B cell (primary cell): ENCODE measurements at regions not wholly inside any gene's neighbourhood (a gene's known extent, or its start where the extent isn't known, plus 50 kb on each side); places are given as distances from the start of the nearest gene placed in this dataset.

Experiments used
- ATAC-seq: fragments of 200-7000 bp; cut with Tn5 transposase; one replicate; pipeline ENCODE4 v1.10.0; 2021; ENCODE audit warnings: low read depth, mild to moderate bottlenecking, moderate number of reproducible peaks, moderate library complexity
- CTCF ChIA-PET: fragments of 350-600 bp; sonication (Branson Sonifier 250); formaldehyde crosslinking; loops from one replicate; lab custom pipeline; 2021; ENCODE audit warnings: antibody characterized with exemption, inconsistent platforms; lab: Charles Lee
- POLR2A ChIA-PET: fragments of 350-600 bp; sonication (Branson Sonifier 250); formaldehyde crosslinking; loops from one replicate; lab custom pipeline; 2021; ENCODE audit warnings: antibody characterized with exemption; lab: Charles Lee
- DNase-seq: peaks from one replicate; pipeline ENCODE4 v3.0.0; 2013
- H2AFZ ChIP-seq: 2 replicates; pipeline ENCODE4 v1.6.1; 2012; ENCODE audit warnings: mild to moderate bottlenecking, low read depth, low read length; ENCODE audit not compliant: insufficient read depth, poor library complexity, severe bottlenecking
- H3K27ac ChIP-seq, 2 donors: 1 replicate in 1 of 2; 2 replicates in 1 of 2; pipeline ENCODE4 v1.5.1; 2012 to 2013; ENCODE audit warnings: low read length in 2 of 2, mild to moderate bottlenecking in 2 of 2, moderate library complexity in 1 of 2
- H3K27me3 ChIP-seq, 4 experiments: fragments of 200-600 bp in 1 of 4; sonication (generic) in 1 of 4; replicated peaks in 1 of 4; 1 replicate in 2 of 4; 2 replicates in 2 of 4; pipeline versions ENCODE4 v1.6.1 to v1.7.0; 2013 to 2016; ENCODE audit warnings: low read length in 3 of 4, mild to moderate bottlenecking in 2 of 4, mixed read lengths in 1 of 4, moderate library complexity in 1 of 4; ENCODE audit not compliant: insufficient read depth in 4 of 4, control insufficient read depth in 3 of 4; ENCODE audit errors: control extremely low read depth in 1 of 4
- H3K36me3 ChIP-seq, 2 experiments: replicated peaks in 1 of 2; 1 replicate in 1 of 2; 2 replicates in 1 of 2; pipeline versions ENCODE4 v1.6.1 to v1.7.1; 2013; ENCODE audit warnings: low read length in 1 of 2; ENCODE audit not compliant: insufficient read depth in 2 of 2, control insufficient read depth in 1 of 2; ENCODE audit errors: control extremely low read depth in 1 of 2, extremely low read depth in 1 of 2
- H3K4me1 ChIP-seq, 2 donors: fragments of 200-600 bp in 1 of 2; sonication (generic) in 1 of 2; 1 replicate in 1 of 2; 2 replicates in 1 of 2; pipeline versions ENCODE4 v1.5.1 to v1.6.1; 2013 to 2017; ENCODE audit warnings: low read length in 2 of 2; ENCODE audit not compliant: control insufficient read depth in 2 of 2, insufficient read depth in 2 of 2
- H3K4me2 ChIP-seq: replicated peaks from 2 replicates; pipeline ENCODE3; 2012; ENCODE audit warnings: mild to moderate bottlenecking, low read depth, low read length; ENCODE audit not compliant: poor library complexity, severe bottlenecking
- H3K4me3 ChIP-seq, 5 experiments: fragments of 200-600 bp in 1 of 5; sonication (generic) in 1 of 5; 1 replicate in 3 of 5; 2 replicates in 2 of 5; pipeline versions ENCODE4 v1.5.1 to v1.7.0; 2011 to 2016; ENCODE audit warnings: low read length in 4 of 5, mild to moderate bottlenecking in 4 of 5, low read depth in 2 of 5, control low read depth in 1 of 5, moderate library complexity in 1 of 5; ENCODE audit not compliant: insufficient read depth in 1 of 5; ENCODE audit errors: control extremely low read depth in 1 of 5, extremely low read depth in 1 of 5
- H3K79me2 ChIP-seq: fragments of 200-600 bp; sonication (generic); one replicate; pipeline ENCODE4 v1.6.0; 2016; ENCODE audit warnings: low read length; ENCODE audit not compliant: control insufficient read depth, insufficient read depth
- H3K9ac ChIP-seq: fragments of 200-600 bp; sonication (generic); 2 replicates; pipeline ENCODE4 v1.6.1; 2017; ENCODE audit warnings: mild to moderate bottlenecking, low read length, moderate library complexity
- H3K9me3 ChIP-seq, 3 donors: one replicate each; pipeline versions ENCODE4 v1.6.1 to v1.7.1; 2013; ENCODE audit warnings: low read length in 2 of 3; ENCODE audit not compliant: control insufficient read depth in 2 of 3, insufficient read depth in 1 of 3; ENCODE audit errors: control extremely low read depth in 1 of 3
- H4K20me1 ChIP-seq: 2 replicates; pipeline ENCODE4 v1.6.0; 2012; ENCODE audit warnings: mild to moderate bottlenecking, low read length; ENCODE audit not compliant: insufficient read depth, control insufficient read depth, poor library complexity, severe bottlenecking
- H3K27ac Mint-ChIP-seq: one replicate; pipeline ENCODE4 v1.8.0; 2021; ENCODE audit warnings: mixed read lengths
- H3K27me3 Mint-ChIP-seq: one replicate; pipeline ENCODE4 v1.8.0; 2021; ENCODE audit warnings: mixed read lengths
- H3K4me1 Mint-ChIP-seq: one replicate; pipeline ENCODE4 v1.8.0; 2021; ENCODE audit warnings: mixed read lengths
- H3K4me3 Mint-ChIP-seq: one replicate; pipeline ENCODE4 v1.8.0; 2021; ENCODE audit warnings: mixed read lengths
- H3K9me3 Mint-ChIP-seq: one replicate; pipeline ENCODE4 v1.8.0; 2022; ENCODE audit warnings: mixed read lengths; ENCODE audit not compliant: insufficient read depth
- EZH2 ChIP-seq: IDR thresholded peaks from 2 replicates; pipeline ENCODE4 v1.6.1; 2012; ENCODE audit warnings: borderline replicate concordance, low read depth, mild to moderate bottlenecking, moderate library complexity, low read length; ENCODE audit not compliant: insufficient read depth, poor library complexity, severe bottlenecking
- WGBS: methylation state at CpG from one replicate; pipeline ENCODE4 v1.1.5; 2013; ENCODE audit warnings: missing lambda C conversion rate; ENCODE audit not compliant: insufficient coverage; 5-methylcytosine and 5-hydroxymethylcytosine counted together
- intact Hi-C: fragments of 100-400 bp; cut with micrococcal nuclease; formaldehyde crosslinking; loops from one replicate; pipeline ENCODE4 v1.10.0; 2022
- TF ChIP-seq, protein P1 (sequence below): fragments of 200-600 bp; IDR thresholded peaks from one replicate; pipeline ENCODE4 v1.8.0; 2022; ENCODE audit warnings: antibody characterized with exemption, mild to moderate bottlenecking

DNA sequence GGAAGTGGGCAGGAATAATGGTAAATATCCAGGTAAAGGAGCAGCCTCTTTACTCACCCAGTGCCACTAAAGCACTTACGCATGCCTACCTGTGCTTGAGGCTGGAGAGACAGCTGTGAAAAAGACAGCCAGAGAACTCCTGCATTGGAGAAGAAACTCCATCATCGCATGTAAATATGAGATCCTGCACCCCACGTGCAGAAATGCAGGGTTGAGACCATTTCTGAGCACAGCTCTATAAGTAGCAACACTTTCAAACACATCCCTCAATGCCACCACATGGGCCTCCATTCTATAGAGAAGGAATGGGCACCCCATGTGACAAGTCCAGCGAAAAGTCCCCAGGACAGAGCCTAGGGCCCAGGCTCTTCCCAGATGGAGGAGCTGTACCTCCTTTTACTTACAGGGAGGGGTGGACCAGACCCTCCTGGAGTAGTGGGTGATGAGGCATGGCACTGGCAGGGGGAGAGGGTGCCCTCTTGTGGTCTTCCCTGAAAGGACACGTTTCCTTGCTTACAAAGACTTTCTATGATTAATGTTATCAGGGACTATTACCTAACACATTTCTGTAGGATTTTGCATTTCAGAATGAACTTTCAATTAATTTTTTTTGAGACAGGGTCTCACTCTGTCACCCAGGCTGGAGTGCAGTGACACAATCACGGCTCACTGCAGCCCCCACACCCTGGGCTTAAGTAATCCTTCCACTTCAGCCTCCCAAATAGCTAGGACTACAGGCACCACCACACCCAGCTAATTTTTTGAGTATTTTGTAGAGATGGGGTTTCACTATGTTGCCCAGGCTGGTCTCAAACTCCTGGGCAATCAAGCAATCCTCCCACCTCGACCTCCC is 55.3 kb upstream of the IL17B start:
- Histone ChIP-seq H4K20me1 (no peaks in the 10 kb centered on the region), H2AFZ (no peak overlapping the region), H3K9me3 (peaks cover 0 to 29% (median 10%) of the 10 kb centered on the region in 3 donors), H3K4me1 (no peaks in the 10 kb centered on the region), H3K9ac (no peak overlapping the region), H3K27me3 (no peaks in the 10 kb centered on the region), H3K79me2 (no peaks in the 10 kb centered on the region), H3K4me3 (no peak overlapping the region), H3K36me3 (no peaks in the 10 kb centered on the region), H3K4me2 (no peak overlapping the region), H3K27ac (no peak overlapping the region)
- H3K4me3 Mint-ChIP-seq = no peak overlapping the region
- H3K27me3 Mint-ChIP-seq = peaks cover 23% of the 10 kb centered on the region
- no peak for ATAC-seq
- H3K4me1 Mint-ChIP-seq = no peaks in the 10 kb centered on the region
- H3K27ac Mint-ChIP-seq = no peak overlapping the region
- POLR2A ChIA-PET = no interaction called here
- CTCF ChIA-PET = interaction anchor here (0.6 to 1.5 kb wide), 3 partner anchors 11 to 119 kb away, joined by 3 to 6 read pairs (median 3); no protein-coding TSS in a partner anchor
- no peak for TF ChIP-seq EZH2
- TF ChIP-seq, protein P1, sequence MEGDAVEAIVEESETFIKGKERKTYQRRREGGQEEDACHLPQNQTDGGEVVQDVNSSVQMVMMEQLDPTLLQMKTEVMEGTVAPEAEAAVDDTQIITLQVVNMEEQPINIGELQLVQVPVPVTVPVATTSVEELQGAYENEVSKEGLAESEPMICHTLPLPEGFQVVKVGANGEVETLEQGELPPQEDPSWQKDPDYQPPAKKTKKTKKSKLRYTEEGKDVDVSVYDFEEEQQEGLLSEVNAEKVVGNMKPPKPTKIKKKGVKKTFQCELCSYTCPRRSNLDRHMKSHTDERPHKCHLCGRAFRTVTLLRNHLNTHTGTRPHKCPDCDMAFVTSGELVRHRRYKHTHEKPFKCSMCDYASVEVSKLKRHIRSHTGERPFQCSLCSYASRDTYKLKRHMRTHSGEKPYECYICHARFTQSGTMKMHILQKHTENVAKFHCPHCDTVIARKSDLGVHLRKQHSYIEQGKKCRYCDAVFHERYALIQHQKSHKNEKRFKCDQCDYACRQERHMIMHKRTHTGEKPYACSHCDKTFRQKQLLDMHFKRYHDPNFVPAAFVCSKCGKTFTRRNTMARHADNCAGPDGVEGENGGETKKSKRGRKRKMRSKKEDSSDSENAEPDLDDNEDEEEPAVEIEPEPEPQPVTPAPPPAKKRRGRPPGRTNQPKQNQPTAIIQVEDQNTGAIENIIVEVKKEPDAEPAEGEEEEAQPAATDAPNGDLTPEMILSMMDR = peak; percentile 54
- no peaks in the 10 kb centered on the region for H3K9me3 Mint-ChIP-seq
- DNase-seq = peak; percentile 17
- 58% methylated on average over 3 of the region's 7 CpGs for WGBS
- intact Hi-C loops = no loop called here

DNA sequence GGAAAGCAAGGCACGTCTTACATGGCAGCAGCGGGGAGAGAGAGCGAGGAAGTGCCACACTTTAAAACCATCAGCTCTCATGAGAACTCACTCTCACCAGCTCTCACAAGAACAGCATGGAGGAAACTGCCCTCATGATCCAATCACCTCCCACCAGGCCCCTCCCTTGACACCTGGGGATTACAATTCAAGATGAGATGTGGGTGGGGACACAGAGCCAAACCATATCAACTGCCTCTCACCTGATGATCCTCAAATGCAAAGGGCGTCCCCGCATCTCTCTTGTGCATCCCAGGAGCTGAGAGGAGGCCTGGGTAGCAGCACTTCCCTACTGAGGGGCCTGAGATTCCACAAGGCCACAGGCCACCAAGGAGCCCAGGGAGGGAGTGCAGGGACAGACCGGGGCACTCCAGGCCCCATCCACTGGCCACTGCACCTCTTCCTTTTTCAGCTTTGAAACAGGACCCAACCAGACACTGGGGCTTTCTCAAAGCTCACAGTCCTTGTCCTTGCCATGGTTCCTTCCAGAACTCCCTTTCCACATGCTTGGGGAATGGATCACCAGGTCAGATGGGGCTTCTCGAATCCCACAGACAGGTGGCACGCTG is 54.5 kb upstream of the IL17B start:
- Histone ChIP-seq H3K9me3 (peaks cover 0 to 29% (median 10%) of the 10 kb centered on the region in 3 donors), H3K4me3 (no peak overlapping the region), H3K79me2 (no peaks in the 10 kb centered on the region), H3K9ac (no peak overlapping the region), H3K27ac (no peak overlapping the region), H2AFZ (no peak overlapping the region), H3K4me1 (no peaks in the 10 kb centered on the region), H4K20me1 (no peaks in the 10 kb centered on the region), H3K36me3 (no peaks in the 10 kb centered on the region), H3K27me3 (no peaks in the 10 kb centered on the region), H3K4me2 (no peak overlapping the region)
- no peaks in the 10 kb centered on the region for H3K4me1 Mint-ChIP-seq
- intact Hi-C loops = no loop called here
- no peak for DNase-seq
- ATAC-seq = no peak
- H3K27me3 Mint-ChIP-seq = peaks cover 19% of the 10 kb centered on the region
- POLR2A ChIA-PET = no interaction called here
- TF ChIP-seq, protein P1 = no peak
- CTCF ChIA-PET = interaction anchor here (0.6 to 1.5 kb wide), 3 partner anchors 12 to 119 kb away, joined by 3 to 6 read pairs (median 3); no protein-coding TSS in a partner anchor
- 100% methylated on average over 3 of the region's 8 CpGs for WGBS
- H3K4me3 Mint-ChIP-seq = no peak overlapping the region
- no peaks in the 10 kb centered on the region for H3K9me3 Mint-ChIP-seq
- no peak overlapping the region for H3K27ac Mint-ChIP-seq
